GM12872 (cell line): ENCODE measurements at regions not wholly inside any gene's neighbourhood (a gene's known extent, or its start where the extent isn't known, plus 50 kb on each side); places are given as distances from the start of the nearest gene placed in this dataset.
A peak's percentile ranks its signal among the peaks of the same experiment; 100 is the strongest.

Experiments used
- TF ChIP-seq, protein P1 (sequence below): IDR thresholded peaks from 3 replicates; pipeline ENCODE4 v1.5.1; 2011; ENCODE audit warnings: low read depth, mild to moderate bottlenecking, low read length, moderate library complexity; ENCODE audit not compliant: insufficient read depth

DNA sequence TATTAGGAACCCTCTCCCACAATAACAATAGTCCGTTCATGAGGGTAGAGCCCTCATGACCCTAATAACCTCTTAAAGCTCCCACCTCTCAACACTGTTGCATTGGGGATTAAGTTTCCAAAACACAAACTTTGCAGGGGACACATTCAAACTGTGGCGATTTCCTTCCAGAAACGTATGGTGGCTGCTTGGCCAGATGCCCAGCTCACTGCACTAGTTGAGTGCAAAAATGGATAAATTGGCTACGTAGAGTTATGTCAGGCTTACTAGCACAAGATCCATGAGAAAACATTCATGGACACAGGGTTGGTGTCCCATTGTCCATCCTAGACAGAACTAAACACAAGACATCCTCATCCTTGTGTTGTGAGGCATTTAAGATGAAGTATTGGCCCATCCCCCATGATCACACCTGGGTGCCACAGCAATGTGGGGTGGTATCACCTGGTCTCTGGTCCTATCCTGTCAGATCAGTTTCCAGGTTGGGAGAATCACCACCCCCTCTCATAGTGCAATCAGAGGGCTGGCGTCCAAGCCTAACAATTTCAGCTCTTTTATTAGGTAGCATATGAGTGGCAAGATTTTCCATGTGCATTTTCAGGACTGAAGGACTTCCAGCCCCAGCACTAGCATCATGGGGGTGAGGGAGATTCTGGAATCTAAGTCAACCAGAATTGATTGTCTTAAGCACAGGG, 63.4 kb upstream of the ELOVL5 start:
- TF ChIP-seq, protein P1, sequence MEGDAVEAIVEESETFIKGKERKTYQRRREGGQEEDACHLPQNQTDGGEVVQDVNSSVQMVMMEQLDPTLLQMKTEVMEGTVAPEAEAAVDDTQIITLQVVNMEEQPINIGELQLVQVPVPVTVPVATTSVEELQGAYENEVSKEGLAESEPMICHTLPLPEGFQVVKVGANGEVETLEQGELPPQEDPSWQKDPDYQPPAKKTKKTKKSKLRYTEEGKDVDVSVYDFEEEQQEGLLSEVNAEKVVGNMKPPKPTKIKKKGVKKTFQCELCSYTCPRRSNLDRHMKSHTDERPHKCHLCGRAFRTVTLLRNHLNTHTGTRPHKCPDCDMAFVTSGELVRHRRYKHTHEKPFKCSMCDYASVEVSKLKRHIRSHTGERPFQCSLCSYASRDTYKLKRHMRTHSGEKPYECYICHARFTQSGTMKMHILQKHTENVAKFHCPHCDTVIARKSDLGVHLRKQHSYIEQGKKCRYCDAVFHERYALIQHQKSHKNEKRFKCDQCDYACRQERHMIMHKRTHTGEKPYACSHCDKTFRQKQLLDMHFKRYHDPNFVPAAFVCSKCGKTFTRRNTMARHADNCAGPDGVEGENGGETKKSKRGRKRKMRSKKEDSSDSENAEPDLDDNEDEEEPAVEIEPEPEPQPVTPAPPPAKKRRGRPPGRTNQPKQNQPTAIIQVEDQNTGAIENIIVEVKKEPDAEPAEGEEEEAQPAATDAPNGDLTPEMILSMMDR = no peak

- TF ChIP-seq, protein P1 = no peak
These were observed 62.7 kb upstream of the ELOVL5 start for GRCh38 chr6:53411451-53411850.

DNA sequence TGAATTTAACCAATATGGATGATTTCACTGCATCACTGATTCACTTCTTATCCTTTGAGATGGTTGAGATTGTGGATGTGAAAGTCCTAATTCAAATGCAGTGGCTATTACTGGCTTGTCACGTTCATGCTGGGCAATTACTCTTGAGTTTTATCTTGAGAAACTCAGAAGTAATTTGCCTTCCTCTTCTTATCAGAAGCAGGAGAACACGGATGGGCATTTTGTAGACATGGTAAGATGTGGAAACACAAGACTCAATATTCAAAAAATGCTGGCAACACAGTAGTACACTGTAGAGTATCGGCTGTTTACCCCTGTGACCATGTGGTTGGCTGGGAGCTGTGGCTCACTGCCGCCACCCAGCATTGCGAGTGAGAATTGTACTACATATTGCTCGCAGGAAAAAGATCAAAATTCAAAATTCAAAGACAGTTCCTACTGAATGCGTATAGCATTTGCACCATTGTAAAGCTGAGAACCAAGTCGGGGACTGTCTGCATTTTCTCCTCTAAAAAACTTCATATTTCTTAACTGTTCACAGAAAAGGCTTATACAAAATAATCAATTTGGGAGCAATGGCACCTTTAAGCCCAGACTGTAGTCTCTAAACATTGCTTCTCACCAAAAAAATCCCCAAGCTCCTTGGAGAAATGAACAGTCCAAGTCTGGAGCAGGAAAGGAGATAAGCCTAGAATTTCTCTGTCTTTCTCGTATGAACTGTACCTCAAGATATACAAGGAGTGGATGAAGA, 61.9 kb upstream of the ELOVL5 start:
- TF ChIP-seq, protein P1 = peak; percentile 82

DNA sequence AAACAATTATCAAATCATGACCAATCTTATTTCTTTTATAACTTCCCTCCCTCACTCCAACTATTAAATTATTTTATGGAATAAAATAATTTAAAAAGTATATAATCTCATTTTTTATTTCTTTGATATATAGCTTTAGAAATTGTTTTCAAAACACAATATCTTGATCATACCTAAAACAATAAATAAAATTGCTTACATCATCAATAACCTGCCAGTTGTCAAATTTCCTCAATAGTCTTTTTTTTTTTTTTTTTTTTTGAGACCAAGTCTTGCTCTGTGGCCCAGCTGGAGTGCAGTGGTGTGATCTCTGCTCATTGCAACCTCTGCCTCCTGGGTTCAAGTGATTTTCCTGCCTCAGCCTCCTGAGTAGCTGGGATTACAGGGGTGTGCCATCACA, 60.1 kb upstream of the ELOVL5 start:
- TF ChIP-seq, protein P1 = no peak

GRCh38 chr6:53399027-53399344, 50.2 kb upstream of the ELOVL5 start:
- TF ChIP-seq, protein P1 = no peak

GRCh38 chr6:53398247-53399026, 49.7 kb upstream of the ELOVL5 start:
- TF ChIP-seq, protein P1 = no peak
